Caco-2 (cell line): ENCODE measurements at regions not wholly inside any gene's neighbourhood (a gene's known extent, or its start where the extent isn't known, plus 50 kb on each side); places are given as distances from the start of the nearest gene placed in this dataset.

ENCODE experiments used
- BruUV-seq: library from RNA; stranded (reverse); fragments of 400-500 nt; replicated peaks from 2 replicates; lab custom pipeline; 2021; lab: Mats Ljungman, UMichigan
- CTCF ChIA-PET: fragments of 300-600 bp; sonication (Branson Sonifier 250); formaldehyde crosslinking; loops from one replicate; lab custom pipeline; 2022; ENCODE audit warnings: antibody characterized with exemption; lab: Charles Lee
- POLR2A ChIA-PET: fragments of 300-600 bp; sonication (Branson Sonifier 250); formaldehyde crosslinking; loops from one replicate; lab custom pipeline; 2022; ENCODE audit warnings: antibody characterized with exemption; lab: Charles Lee
- DNase-seq, 2 experiments: peaks; one replicate each; pipeline versions ENCODE4 v3.0.0 to v3.0.0-alpha.2; 2020 to 2022
- H3K27me3 ChIP-seq: replicated peaks from 2 replicates; pipeline ENCODE4 v1.6.0; 2011; ENCODE audit warnings: low read length; ENCODE audit not compliant: control insufficient read depth, insufficient read depth
- H3K36me3 ChIP-seq: 2 replicates; pipeline ENCODE4 v1.5.1; 2011; ENCODE audit warnings: low read length; ENCODE audit not compliant: control insufficient read depth, insufficient read depth
- H3K4me1 ChIP-seq: fragments of 250-450 bp; sonication (Bioruptor Pico); 2 replicates; pipeline ENCODE4 v1.5.1; 2020; ENCODE audit warnings: mild to moderate bottlenecking
- H3K4me3 ChIP-seq: 2 replicates; pipeline ENCODE4 v1.5.1; 2011; ENCODE audit warnings: low read depth, mild to moderate bottlenecking, control low read depth, low read length
- H3K9me3 ChIP-seq: fragments of 250-450 bp; sonication (Bioruptor Pico); 2 replicates; pipeline ENCODE4 v1.5.1; 2020; ENCODE audit warnings: mild to moderate bottlenecking, moderate library complexity
- H3K27ac Mint-ChIP-seq: one replicate; pipeline ENCODE4 v1.8.0; 2022; ENCODE audit warnings: mixed read lengths; ENCODE audit not compliant: unreplicated experiment
- H3K27me3 Mint-ChIP-seq: one replicate; pipeline ENCODE4 v1.8.0; 2022; ENCODE audit warnings: mixed read lengths; ENCODE audit not compliant: insufficient read depth, unreplicated experiment
- H3K36me3 Mint-ChIP-seq: one replicate; pipeline ENCODE4 v1.8.0; 2022; ENCODE audit warnings: mild to moderate bottlenecking, mixed read lengths; ENCODE audit not compliant: insufficient read depth, unreplicated experiment
- H3K4me1 Mint-ChIP-seq: one replicate; pipeline ENCODE4 v1.8.0; 2022; ENCODE audit warnings: low read depth, mixed read lengths; ENCODE audit not compliant: unreplicated experiment
- H3K4me3 Mint-ChIP-seq: one replicate; pipeline ENCODE4 v1.8.0; 2022; ENCODE audit warnings: mild to moderate bottlenecking, moderate library complexity, mixed read lengths; ENCODE audit not compliant: unreplicated experiment
- H3K9me3 Mint-ChIP-seq: one replicate; pipeline ENCODE4 v1.8.0; 2022; ENCODE audit warnings: mixed read lengths; ENCODE audit not compliant: unreplicated experiment
- CTCF ChIP-seq, 2 experiments: fragments of 200-600 bp in 1 of 2; IDR thresholded peaks; 1 replicate in 1 of 2; 2 replicates in 1 of 2; pipeline versions ENCODE4 v1.5.1 to v1.8.0; 2011 to 2022; ENCODE audit warnings: antibody characterized with exemption in 1 of 2, control low read depth in 1 of 2, inconsistent platforms in 1 of 2, low read depth in 1 of 2, low read length in 1 of 2, mild to moderate bottlenecking in 1 of 2, moderate library complexity in 1 of 2; ENCODE audit not compliant: insufficient read depth in 1 of 2, severe bottlenecking in 1 of 2, unreplicated experiment in 1 of 2
- intact Hi-C: fragments of 100-400 bp; cut with micrococcal nuclease; formaldehyde crosslinking; loops from one replicate; pipeline ENCODE4 v1.10.0; 2022; ENCODE audit not compliant: unreplicated experiment

- intact Hi-C loops, result no loop called here
- H3K9me3 Mint-ChIP-seq, result peaks cover 68% of the 10 kb centered on the region
- H3K27ac Mint-ChIP-seq, result no peak overlapping the region
- H3K27me3 Mint-ChIP-seq, result peaks cover 2% of the 10 kb centered on the region
- H3K4me3 ChIP-seq, result no peak overlapping the region
- no peak for TF ChIP-seq CTCF (IDR thresholded peaks at IDR 0.05; ENCODE audit: insufficient read depth in 1 of 2, low read depth in 1 of 2, low read length in 1 of 2, severe bottlenecking in 1 of 2, unreplicated experiment in 1 of 2)
- H3K27me3 ChIP-seq, result no peaks in the 10 kb centered on the region
- no peak for DNase-seq
- no peaks in the 10 kb centered on the region for H3K4me1 ChIP-seq
- H3K4me1 Mint-ChIP-seq, result no peaks in the 10 kb centered on the region
- no TSS peak for BruUV-seq
- H3K36me3 ChIP-seq, result no peaks in the 10 kb centered on the region
- H3K9me3 ChIP-seq, result no peaks in the 10 kb centered on the region
- ChIA-PET CTCF (no interaction called here), POLR2A (no interaction called here)
- H3K36me3 Mint-ChIP-seq, result no peaks in the 10 kb centered on the region
- no peak overlapping the region for H3K4me3 Mint-ChIP-seq
Observed at GRCh38 chr5:42337607-42338006, 85.6 kb upstream of the GHR start.

GRCh38 chr5:42338136-42338535 lies 85.1 kb upstream of the GHR start:
- no peaks in the 10 kb centered on the region for H3K4me1 ChIP-seq
- Mint-ChIP-seq H3K9me3 (peaks cover 64% of the 10 kb centered on the region), H3K27me3 (no peaks in the 10 kb centered on the region), H3K4me3 (no peak overlapping the region), H3K27ac (no peak overlapping the region), H3K4me1 (no peaks in the 10 kb centered on the region), H3K36me3 (no peaks in the 10 kb centered on the region)
- TF ChIP-seq CTCF (IDR thresholded peaks at IDR 0.05; ENCODE audit: insufficient read depth in 1 of 2, low read depth in 1 of 2, low read length in 1 of 2, severe bottlenecking in 1 of 2, unreplicated experiment in 1 of 2), result no peak
- H3K9me3 ChIP-seq, result no peaks in the 10 kb centered on the region
- no peaks in the 10 kb centered on the region for H3K27me3 ChIP-seq
- no peak for DNase-seq
- intact Hi-C loops, result no loop called here
- no peak overlapping the region for H3K4me3 ChIP-seq
- ChIA-PET POLR2A (no interaction called here), CTCF (no interaction called here)
- H3K36me3 ChIP-seq, result no peaks in the 10 kb centered on the region
- BruUV-seq, result no TSS peak

- Histone ChIP-seq H3K36me3 (no peaks in the 10 kb centered on the region), H3K4me1 (no peaks in the 10 kb centered on the region), H3K4me3 (no peak overlapping the region), H3K9me3 (no peaks in the 10 kb centered on the region), H3K27me3 (no peaks in the 10 kb centered on the region)
- H3K9me3 Mint-ChIP-seq, result peaks cover 24% of the 10 kb centered on the region
- ChIA-PET CTCF (no interaction called here), POLR2A (no interaction called here)
- intact Hi-C loops, result no loop called here
- no TSS peak for BruUV-seq
- H3K27me3 Mint-ChIP-seq, result no peaks in the 10 kb centered on the region
- TF ChIP-seq CTCF (IDR thresholded peaks at IDR 0.05; ENCODE audit: insufficient read depth in 1 of 2, low read depth in 1 of 2, low read length in 1 of 2, severe bottlenecking in 1 of 2, unreplicated experiment in 1 of 2), result no peak
- H3K36me3 Mint-ChIP-seq, result no peaks in the 10 kb centered on the region
- H3K4me3 Mint-ChIP-seq, result no peak overlapping the region
- H3K4me1 Mint-ChIP-seq, result no peaks in the 10 kb centered on the region
- H3K27ac Mint-ChIP-seq, result no peak overlapping the region
- DNase-seq, result no peak
Observed at GRCh38 chr5:42349163-42349562, 74.1 kb upstream of the GHR start.
